Calu3 (cell line): ENCODE measurements at regions not wholly inside any gene's neighbourhood (a gene's known extent, or its start where the extent isn't known, plus 50 kb on each side); places are given as distances from the start of the nearest gene placed in this dataset.
A peak's percentile ranks its signal among the peaks of the same experiment; 100 is the strongest.
"Not testable (repeated sequence)": the region's sequence is repeated elsewhere in the genome, so short reads cannot be mapped to it uniquely, and the experiment has no call there.

Experiments used
- BruUV-seq: library from RNA; stranded (reverse); fragments of 400-500 nt; replicated peaks from 2 replicates; lab custom pipeline; 2021; lab: Mats Ljungman, UMichigan
- CTCF ChIA-PET: fragments of 300-600 bp; sonication (Branson Sonifier 250); formaldehyde crosslinking; loops from one replicate; lab custom pipeline; 2022; ENCODE audit warnings: antibody characterized with exemption; lab: Charles Lee
- DNase-seq: peaks from one replicate; pipeline ENCODE4 v3.0.0; 2022
- H3K27ac Mint-ChIP-seq: one replicate; pipeline ENCODE4 v1.8.0; 2022; ENCODE audit warnings: mixed read lengths; ENCODE audit not compliant: unreplicated experiment
- H3K27me3 Mint-ChIP-seq: one replicate; pipeline ENCODE4 v1.8.0; 2022; ENCODE audit warnings: mixed read lengths; ENCODE audit not compliant: unreplicated experiment
- H3K36me3 Mint-ChIP-seq: one replicate; pipeline ENCODE4 v1.8.0; 2022; ENCODE audit warnings: mild to moderate bottlenecking, moderate library complexity, mixed read lengths; ENCODE audit not compliant: insufficient read depth, unreplicated experiment
- H3K4me1 Mint-ChIP-seq: one replicate; pipeline ENCODE4 v1.8.0; 2022; ENCODE audit warnings: mild to moderate bottlenecking, low read depth, mixed read lengths; ENCODE audit not compliant: unreplicated experiment
- H3K4me3 Mint-ChIP-seq: one replicate; pipeline ENCODE4 v1.8.0; 2022; ENCODE audit warnings: mild to moderate bottlenecking, low read depth, moderate library complexity, mixed read lengths; ENCODE audit not compliant: unreplicated experiment
- H3K9me3 Mint-ChIP-seq: one replicate; pipeline ENCODE4 v1.8.0; 2022; ENCODE audit warnings: low read depth, mixed read lengths; ENCODE audit not compliant: unreplicated experiment
- intact Hi-C: fragments of 100-400 bp; cut with micrococcal nuclease; formaldehyde crosslinking; loops from one replicate; pipeline ENCODE4 v1.10.0; 2022; ENCODE audit not compliant: unreplicated experiment
- TF ChIP-seq, protein P1 (sequence below): fragments of 200-600 bp; IDR thresholded peaks from one replicate; pipeline ENCODE4 v1.8.0; 2022; ENCODE audit warnings: antibody characterized with exemption; ENCODE audit not compliant: unreplicated experiment

DNA sequence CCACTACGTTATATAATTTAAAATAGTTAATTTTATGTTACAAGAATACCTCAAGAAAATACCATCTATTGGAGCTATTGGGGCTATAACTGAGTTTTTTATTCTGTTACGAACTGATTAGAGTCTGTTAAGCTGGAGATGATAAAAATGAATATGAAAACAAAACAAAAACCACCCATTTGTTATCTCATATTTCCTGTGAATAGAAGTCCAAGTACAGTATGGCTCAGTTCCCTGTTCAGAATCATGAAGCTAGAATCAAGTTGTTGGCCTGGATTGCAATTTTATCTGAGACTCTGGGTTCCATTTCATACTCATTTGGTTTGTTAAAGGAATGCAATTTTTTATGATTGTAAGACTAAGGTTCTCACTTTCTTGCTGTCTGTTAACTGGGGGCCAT, 319.1 kb upstream of the PCDH18 start:
- Mint-ChIP-seq H3K4me3 (no peak overlapping the region), H3K36me3 (no peaks in the 10 kb centered on the region), H3K27me3 (no peaks in the 10 kb centered on the region), H3K27ac (no peak overlapping the region), H3K4me1 (peaks cover 9% of the 10 kb centered on the region), H3K9me3 (no peaks in the 10 kb centered on the region)
- TF ChIP-seq, protein P1, sequence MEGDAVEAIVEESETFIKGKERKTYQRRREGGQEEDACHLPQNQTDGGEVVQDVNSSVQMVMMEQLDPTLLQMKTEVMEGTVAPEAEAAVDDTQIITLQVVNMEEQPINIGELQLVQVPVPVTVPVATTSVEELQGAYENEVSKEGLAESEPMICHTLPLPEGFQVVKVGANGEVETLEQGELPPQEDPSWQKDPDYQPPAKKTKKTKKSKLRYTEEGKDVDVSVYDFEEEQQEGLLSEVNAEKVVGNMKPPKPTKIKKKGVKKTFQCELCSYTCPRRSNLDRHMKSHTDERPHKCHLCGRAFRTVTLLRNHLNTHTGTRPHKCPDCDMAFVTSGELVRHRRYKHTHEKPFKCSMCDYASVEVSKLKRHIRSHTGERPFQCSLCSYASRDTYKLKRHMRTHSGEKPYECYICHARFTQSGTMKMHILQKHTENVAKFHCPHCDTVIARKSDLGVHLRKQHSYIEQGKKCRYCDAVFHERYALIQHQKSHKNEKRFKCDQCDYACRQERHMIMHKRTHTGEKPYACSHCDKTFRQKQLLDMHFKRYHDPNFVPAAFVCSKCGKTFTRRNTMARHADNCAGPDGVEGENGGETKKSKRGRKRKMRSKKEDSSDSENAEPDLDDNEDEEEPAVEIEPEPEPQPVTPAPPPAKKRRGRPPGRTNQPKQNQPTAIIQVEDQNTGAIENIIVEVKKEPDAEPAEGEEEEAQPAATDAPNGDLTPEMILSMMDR = no peak
- no TSS peak for BruUV-seq
- intact Hi-C loops = no loop called here
- CTCF ChIA-PET = no interaction called here
- DNase-seq = no peak

DNA sequence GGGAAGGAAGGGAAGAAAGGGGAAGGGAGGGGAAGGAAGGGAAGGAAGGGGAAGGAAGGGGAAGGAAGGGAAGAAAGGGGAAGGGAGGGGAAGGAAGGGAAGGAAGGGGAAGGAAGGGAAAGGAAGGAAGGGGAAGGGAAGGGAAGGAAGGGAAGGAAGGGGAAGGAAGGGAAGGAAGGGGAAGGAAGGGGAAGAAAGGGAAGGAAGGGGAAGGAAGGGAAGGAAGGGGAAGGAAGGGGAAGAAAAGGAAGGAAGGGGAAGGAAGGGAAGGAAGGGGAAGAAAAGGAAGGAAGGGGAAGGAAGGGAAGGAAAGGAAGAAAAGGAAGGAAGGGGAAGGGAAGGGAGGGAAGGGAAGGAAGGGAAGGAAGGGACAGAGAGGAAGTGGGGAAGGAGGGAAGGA, 295.7 kb upstream of the PCDH18 start:
- H3K4me1 Mint-ChIP-seq, BruUV-seq, H3K27ac Mint-ChIP-seq, H3K9me3 Mint-ChIP-seq, intact Hi-C loops, CTCF ChIA-PET, DNase-seq, H3K36me3 Mint-ChIP-seq, H3K27me3 Mint-ChIP-seq, H3K4me3 Mint-ChIP-seq: not testable (repeated sequence)

DNA sequence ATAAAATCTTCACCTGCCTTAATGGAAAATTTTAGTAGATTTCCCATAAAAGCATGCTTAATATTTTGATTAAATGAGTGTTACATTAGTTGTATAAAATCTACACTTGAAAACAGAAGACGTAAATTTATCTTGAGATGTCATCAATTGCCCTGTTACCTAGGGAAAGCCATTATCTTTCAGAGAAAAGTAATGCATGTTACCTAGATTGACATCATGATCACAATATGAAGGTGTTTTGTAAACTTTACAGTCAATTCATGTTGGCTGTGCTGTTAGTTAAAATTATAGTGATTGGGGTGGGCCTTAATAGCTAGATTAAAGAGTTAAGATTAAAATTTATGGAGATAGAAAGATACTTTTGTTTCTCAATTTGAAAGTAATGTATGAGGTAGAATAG, 293.2 kb upstream of the PCDH18 start:
- intact Hi-C loops = no loop called here
- DNase-seq = no peak
- no peak overlapping the region for H3K4me3 Mint-ChIP-seq
- CTCF ChIA-PET = no interaction called here
- H3K27me3 Mint-ChIP-seq = no peaks in the 10 kb centered on the region
- no TSS peak for BruUV-seq
- no peak overlapping the region for H3K27ac Mint-ChIP-seq
- no peaks in the 10 kb centered on the region for H3K36me3 Mint-ChIP-seq
- no peaks in the 10 kb centered on the region for H3K4me1 Mint-ChIP-seq
- no peaks in the 10 kb centered on the region for H3K9me3 Mint-ChIP-seq
- TF ChIP-seq, protein P1 = no peak

DNA sequence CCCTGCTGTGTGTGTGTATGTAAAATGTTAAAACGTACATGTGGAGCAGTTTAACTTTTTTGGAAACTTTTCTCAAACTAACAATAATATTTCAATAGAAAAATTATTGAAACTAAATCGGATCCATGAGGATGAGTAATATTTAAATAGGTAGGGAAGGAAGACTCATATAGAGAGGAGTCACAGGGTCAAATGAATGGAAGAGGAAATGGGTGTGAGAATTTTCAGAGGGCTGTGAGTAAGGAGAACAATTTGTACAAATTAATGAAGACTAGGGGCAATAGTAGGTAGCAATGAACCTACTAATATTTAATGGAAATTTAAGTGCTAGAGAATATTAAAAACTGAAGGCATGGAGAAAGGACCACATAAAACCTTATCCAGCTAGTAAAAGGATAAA, 290.7 kb upstream of the PCDH18 start:
- DNase-seq = no peak
- CTCF ChIA-PET = no interaction called here
- Mint-ChIP-seq H3K27ac (no peak overlapping the region), H3K36me3 (no peaks in the 10 kb centered on the region), H3K27me3 (no peaks in the 10 kb centered on the region), H3K4me3 (no peak overlapping the region), H3K9me3 (no peaks in the 10 kb centered on the region), H3K4me1 (no peaks in the 10 kb centered on the region)
- TF ChIP-seq, protein P1 = no peak
- intact Hi-C loops = loop anchor here (5.0 kb wide), 1 partner anchor 754 kb away; no protein-coding TSS in a partner anchor
- BruUV-seq = no TSS peak

DNA sequence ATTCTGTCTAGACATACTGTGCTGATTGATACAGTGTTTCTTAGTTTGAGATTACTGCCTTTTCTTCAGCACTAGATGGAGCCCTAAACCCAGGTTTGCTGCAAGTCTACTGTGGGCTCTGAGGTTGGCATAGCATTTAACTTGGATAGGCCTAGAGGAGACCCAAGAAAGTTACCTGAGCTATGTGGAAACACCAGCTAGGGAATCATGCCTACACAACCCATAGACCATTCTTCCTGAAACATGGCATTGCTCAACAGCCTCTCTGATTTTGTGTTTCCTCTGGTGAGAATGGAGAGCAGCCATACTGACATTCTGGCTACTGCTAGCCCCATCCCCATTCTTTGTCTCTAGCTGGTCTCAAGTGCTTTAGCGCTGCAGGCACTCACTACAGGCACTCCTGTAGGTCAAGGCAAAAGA, 287.7 kb upstream of the PCDH18 start:
- Mint-ChIP-seq H3K27ac (no peak overlapping the region), H3K36me3 (no peaks in the 10 kb centered on the region), H3K4me1 (no peaks in the 10 kb centered on the region), H3K4me3 (no peak overlapping the region), H3K27me3 (no peaks in the 10 kb centered on the region), H3K9me3 (no peaks in the 10 kb centered on the region)
- BruUV-seq = no TSS peak
- CTCF ChIA-PET = interaction anchor here (0.5 to 1.3 kb wide), 3 partner anchors 270 to 831 kb away, joined by 3 to 4 read pairs (median 3); no protein-coding TSS in a partner anchor
- peak; percentile 32 for DNase-seq
- TF ChIP-seq, protein P1 = peak; percentile 54
- intact Hi-C loops = loop anchor here (1.0 to 5.0 kb wide), 6 partner anchors 41 to 861 kb away; no protein-coding TSS in a partner anchor
